Stimulated activated CD4-positive, alpha-beta T cell treated with anti-CD3 and anti-CD28 coated beads, Interleukin-15, amount 100 ng/mL, for 1 hour (primary cell): ENCODE measurements at regions not wholly inside any gene's neighbourhood (a gene's known extent, or its start where the extent isn't known, plus 50 kb on each side); places are given as distances from the start of the nearest gene placed in this dataset.
"Not testable (repeated sequence)": the region's sequence is repeated elsewhere in the genome, so short reads cannot be mapped to it uniquely, and the experiment has no call there.

ENCODE experiments used
- DNase-seq, 2 donors: peaks; one replicate each; pipeline ENCODE4 v3.0.0-alpha.2; 2020; ENCODE audit warnings: low read depth in 1 of 2, low spot score in 1 of 2

- DNase-seq: no peak
Observed at GRCh38 chr13:79637133-79637763, 156.3 kb downstream of the NDFIP2 start.

- no peak for DNase-seq
Observed at GRCh38 chr13:79631051-79631659, 150.2 kb downstream of the NDFIP2 start.

- no peak for DNase-seq
Observed at GRCh38 chr13:79628463-79628862, 147.5 kb downstream of the NDFIP2 start.

GRCh38 chr13:79626924-79627323 is 146.0 kb downstream of the NDFIP2 start:
- DNase-seq: no peak

GRCh38 chr13:79625517-79625916 is 144.6 kb downstream of the NDFIP2 start:
- DNase-seq: no peak

- no peak for DNase-seq
Observed at GRCh38 chr13:79621902-79622301, 140.9 kb downstream of the NDFIP2 start.

- DNase-seq: no peak
Observed at GRCh38 chr13:79621449-79621848, 140.5 kb downstream of the NDFIP2 start.

GRCh38 chr13:79614250-79614918 is 133.4 kb downstream of the NDFIP2 start:
- no peak for DNase-seq

- no peak for DNase-seq
Observed at GRCh38 chr13:79612604-79613003, 131.6 kb downstream of the NDFIP2 start.

GRCh38 chr13:79607895-79608294 is 126.9 kb downstream of the NDFIP2 start:
- DNase-seq: not testable (repeated sequence)
